GM12865 (cell line): ENCODE measurements at regions not wholly inside any gene's neighbourhood (a gene's known extent, or its start where the extent isn't known, plus 50 kb on each side); places are given as distances from the start of the nearest gene placed in this dataset.

Experiments
- DNase-seq: peaks from one replicate; pipeline ENCODE4 v3.0.0; 2010; ENCODE audit warnings: low read depth
- H3K4me3 ChIP-seq: 2 replicates; pipeline ENCODE4 v1.5.1; 2011; ENCODE audit warnings: mild to moderate bottlenecking, low read depth, low read length, control low read depth
- CTCF ChIP-seq: IDR thresholded peaks from 2 replicates; pipeline ENCODE4 v1.5.1; 2011; ENCODE audit warnings: low read length, control low read depth, low read depth, inconsistent platforms; ENCODE audit not compliant: insufficient read depth; ENCODE audit errors: missing control alignments

GRCh38 chr22:22741843-22742242, 97.4 kb downstream of the GGTLC2 start:
- no peak for DNase-seq
- TF ChIP-seq CTCF, result no peak
- no peak overlapping the region for H3K4me3 ChIP-seq

GRCh38 chr22:22742641-22743040, 98.2 kb downstream of the GGTLC2 start:
- DNase-seq, result no peak
- TF ChIP-seq CTCF, result no peak
- H3K4me3 ChIP-seq, result no peak overlapping the region

DNA sequence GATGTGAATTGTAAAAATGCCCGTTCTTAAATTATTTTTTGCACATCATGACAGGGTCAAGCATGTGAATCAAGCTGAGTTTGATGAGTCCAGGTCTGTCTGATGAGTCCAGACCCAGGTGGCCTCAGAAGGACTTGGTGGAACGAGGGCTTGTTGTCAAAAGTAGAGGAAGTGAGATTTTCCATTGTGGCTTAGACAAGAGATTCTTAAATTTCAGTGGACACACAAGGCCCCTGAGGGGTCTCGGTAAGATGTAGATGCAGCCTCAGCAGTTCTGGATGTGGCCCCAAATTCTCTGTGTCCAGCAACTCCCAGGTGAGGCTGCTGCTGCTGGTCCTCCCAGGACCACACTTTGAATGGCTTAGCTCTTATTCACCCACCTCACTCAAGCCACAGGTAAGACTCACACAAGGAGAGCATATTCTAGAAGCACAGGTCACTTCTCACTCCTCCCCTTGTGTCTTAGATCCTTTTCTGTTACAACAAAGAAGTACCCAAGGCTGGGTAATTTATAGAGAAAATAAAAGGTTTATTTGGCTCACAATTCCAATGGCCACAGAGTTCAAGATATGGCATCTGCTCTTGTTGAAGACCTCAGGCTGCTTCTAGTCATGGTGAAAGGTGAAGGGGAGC, 98.8 kb downstream of the GGTLC2 start:
- no peak for TF ChIP-seq CTCF
- DNase-seq, result no peak
- H3K4me3 ChIP-seq, result no peak overlapping the region

DNA sequence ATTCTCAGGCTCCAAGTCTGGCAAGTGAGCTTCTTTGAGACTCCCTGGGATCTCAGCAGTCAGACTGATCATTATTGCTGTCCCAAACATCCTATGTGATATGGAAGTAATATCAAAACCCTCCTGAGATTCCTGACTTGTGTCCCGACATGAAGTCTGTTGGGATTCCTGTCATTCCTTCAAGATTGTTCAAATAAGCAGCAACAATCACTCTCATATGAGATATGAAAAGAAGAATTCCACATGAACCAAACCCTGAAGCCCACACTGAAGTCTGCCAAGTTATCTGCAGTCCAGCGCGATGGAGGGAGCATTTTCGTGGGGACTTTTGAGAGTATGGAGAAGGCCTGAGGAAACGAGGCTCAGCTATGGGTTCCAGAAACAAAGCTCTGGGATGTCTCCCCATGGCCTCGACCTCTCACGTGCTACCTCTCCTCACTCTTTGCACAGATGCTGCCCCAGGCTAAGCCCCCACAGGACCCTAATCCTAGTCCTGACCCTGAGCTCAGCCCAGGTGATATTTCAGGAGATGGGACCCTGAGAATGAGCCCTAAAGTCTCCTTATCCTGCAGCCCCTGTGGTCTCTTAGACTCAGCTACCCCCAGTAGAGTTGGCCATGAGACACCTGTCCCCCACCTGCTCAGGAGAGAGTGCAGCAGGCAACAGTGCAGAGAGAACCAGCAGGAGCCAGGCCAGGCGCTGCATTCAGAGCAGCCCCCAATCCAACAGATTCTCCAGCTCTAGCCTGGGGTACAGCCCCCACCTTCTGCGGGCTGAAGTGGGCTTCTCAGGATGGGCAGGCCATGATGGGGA, 100.2 kb downstream of the GGTLC2 start:
- no peak for TF ChIP-seq CTCF
- no peak for DNase-seq
- H3K4me3 ChIP-seq, result no peak overlapping the region

DNA sequence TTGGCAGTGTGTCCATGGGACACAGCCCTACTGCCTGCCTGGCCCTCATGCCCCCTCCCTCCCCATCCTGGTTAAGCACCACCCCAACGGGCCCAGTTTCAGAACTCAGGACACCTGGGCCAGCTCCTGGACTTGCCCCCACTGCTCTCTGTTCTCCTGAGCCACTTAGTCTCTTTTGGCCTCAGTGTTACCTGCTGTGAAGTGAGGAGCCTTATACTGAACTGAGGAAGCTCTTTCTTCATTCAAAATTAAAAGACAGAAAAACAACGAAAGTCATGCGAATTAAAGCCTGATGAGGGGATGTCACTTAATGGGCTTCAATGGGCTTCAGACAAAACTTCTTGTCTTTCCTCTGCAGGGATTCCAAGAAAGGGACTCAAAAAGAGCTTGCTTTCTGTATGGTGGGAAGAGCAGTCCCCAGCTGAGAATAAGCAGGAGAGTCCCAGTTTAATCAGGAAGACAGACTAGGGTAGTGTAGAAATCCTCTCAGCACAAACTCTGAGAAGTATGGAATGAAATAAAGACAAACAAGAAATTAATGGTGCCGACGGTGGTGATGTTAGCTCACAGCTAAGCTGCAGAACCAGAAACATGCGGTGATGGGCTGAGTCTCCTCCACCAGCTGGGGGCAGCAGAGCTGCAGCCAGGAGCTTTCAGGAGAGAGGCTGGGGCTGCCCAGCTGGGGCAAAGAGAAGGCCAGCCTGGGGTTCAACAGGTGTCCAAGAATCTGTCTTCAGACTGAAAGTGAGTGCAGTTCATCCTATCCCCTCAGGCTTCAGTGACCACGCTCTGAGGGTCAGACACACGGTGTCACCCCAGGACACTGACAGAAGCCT, 101.0 kb downstream of the GGTLC2 start:
- peak; percentile 69 for TF ChIP-seq CTCF
- peak; percentile 57 for DNase-seq
- no peak overlapping the region for H3K4me3 ChIP-seq

- TF ChIP-seq CTCF, result no peak
- no peak overlapping the region for H3K4me3 ChIP-seq
- DNase-seq, result no peak
Measured at GRCh38 chr22:22746061-22746962, 101.9 kb downstream of the GGTLC2 start.
